Natural killer cell (primary cell): ENCODE measurements at regions not wholly inside any gene's neighbourhood (a gene's known extent, or its start where the extent isn't known, plus 50 kb on each side); places are given as distances from the start of the nearest gene placed in this dataset.

Experiments
- ATAC-seq, 3 donors: fragments of 150-1000 bp in 2 of 3; fragments of 200-7000 bp in 1 of 3; cut with Tn5 transposase; 1 replicate in 1 of 3; 2 replicates in 2 of 3; pipeline ENCODE4 v1.10.0; 2021; ENCODE audit warnings: mild to moderate bottlenecking in 2 of 3, moderate library complexity in 2 of 3
- DNase-seq, 2 donors: peaks; one replicate each; pipeline versions ENCODE4 v3.0.0 to v3.0.0-alpha.2; 2013 to 2021; ENCODE audit warnings: mixed read lengths in 1 of 2
- H3K27ac ChIP-seq: one replicate; pipeline ENCODE4 v1.5.1; 2013; ENCODE audit warnings: mild to moderate bottlenecking, low read length
- H3K27me3 ChIP-seq: one replicate; pipeline ENCODE4 v1.6.1; 2013; ENCODE audit warnings: low read length; ENCODE audit not compliant: control insufficient read depth, insufficient read depth
- H3K36me3 ChIP-seq: one replicate; pipeline ENCODE4 v1.6.1; 2013; ENCODE audit warnings: low read length; ENCODE audit not compliant: control insufficient read depth, insufficient read depth
- H3K4me1 ChIP-seq: one replicate; pipeline ENCODE4 v1.6.1; 2013; ENCODE audit warnings: low read length; ENCODE audit not compliant: control insufficient read depth, insufficient read depth
- H3K4me3 ChIP-seq: one replicate; pipeline ENCODE4 v1.5.1; 2013; ENCODE audit warnings: low read length
- H3K9me3 ChIP-seq: one replicate; pipeline ENCODE4 v1.6.1; 2013; ENCODE audit warnings: low read length; ENCODE audit not compliant: control insufficient read depth, insufficient read depth
- H3K27ac Mint-ChIP-seq, 2 donors: one replicate each; pipeline ENCODE4 v1.8.0; 2022; ENCODE audit warnings: mild to moderate bottlenecking in 2 of 2, mixed read lengths in 2 of 2, moderate library complexity in 1 of 2
- H3K27me3 Mint-ChIP-seq, 2 donors: one replicate each; pipeline ENCODE4 v1.8.0; 2022; ENCODE audit warnings: low read depth in 2 of 2, mixed read lengths in 2 of 2
- H3K36me3 Mint-ChIP-seq: one replicate; pipeline ENCODE4 v1.8.0; 2022; ENCODE audit warnings: mixed read lengths
- H3K4me1 Mint-ChIP-seq, 2 donors: one replicate each; pipeline ENCODE4 v1.8.0; 2022; ENCODE audit warnings: mixed read lengths in 2 of 2
- H3K4me3 Mint-ChIP-seq: one replicate; pipeline ENCODE4 v1.8.0; 2022; ENCODE audit warnings: mild to moderate bottlenecking, moderate library complexity, mixed read lengths
- H3K9me3 Mint-ChIP-seq, 2 donors: one replicate each; pipeline ENCODE4 v1.8.0; 2022; ENCODE audit warnings: mixed read lengths in 2 of 2
- WGBS: methylation state at CpG from one replicate; pipeline ENCODE4 v1.1.7; 2013; ENCODE audit warnings: missing lambda C conversion rate; ENCODE audit not compliant: insufficient coverage; 5-methylcytosine and 5-hydroxymethylcytosine counted together
- intact Hi-C: fragments of 100-400 bp; cut with micrococcal nuclease; formaldehyde crosslinking; loops from one replicate; pipeline ENCODE4 v1.14.2; 2022
- TF ChIP-seq, protein P1 (sequence below): fragments of 200-600 bp; IDR thresholded peaks from one replicate; pipeline ENCODE4 v1.8.0; 2022; ENCODE audit warnings: antibody characterized with exemption

DNA sequence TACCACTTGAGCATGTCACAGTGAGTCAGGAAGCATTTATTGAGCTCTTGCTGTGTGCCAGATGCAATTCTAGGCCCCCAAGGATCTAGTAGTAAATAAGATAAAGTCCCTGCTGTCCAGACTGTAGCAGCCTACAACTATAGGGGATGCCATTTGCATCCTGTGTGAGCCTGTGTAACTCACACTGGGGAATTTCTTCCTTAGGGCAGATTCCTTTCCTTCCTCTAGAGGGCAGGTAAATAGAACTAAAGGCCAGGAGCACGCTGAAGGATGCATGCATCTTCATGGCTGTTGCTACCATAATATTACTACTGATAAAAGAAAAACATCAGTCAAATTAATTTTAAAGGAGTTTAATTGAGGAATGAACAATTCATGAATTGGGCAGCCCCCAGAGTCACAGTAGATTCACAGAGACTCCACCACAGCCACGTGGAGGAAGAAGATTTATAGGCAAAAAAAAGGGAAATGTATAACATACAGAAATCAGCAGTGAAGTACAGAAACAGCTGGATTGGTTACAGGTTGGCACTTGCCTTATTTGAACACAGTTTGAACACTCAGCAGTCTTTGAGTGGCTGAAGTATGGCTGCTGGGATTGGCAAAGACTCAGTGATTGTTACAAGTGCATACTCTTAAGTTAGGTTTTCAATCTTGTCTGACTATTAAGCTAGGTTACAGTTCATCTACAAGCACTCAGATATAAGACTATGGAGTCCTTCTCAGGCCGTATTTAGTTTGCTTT lies 98.9 kb downstream of the ACTL7B start:
- H3K27ac ChIP-seq, result no peak overlapping the region
- peaks cover 6 to 11% of the 10 kb centered on the region in 2 donors for H3K27me3 Mint-ChIP-seq
- intact Hi-C loops, result no loop called here

DNA sequence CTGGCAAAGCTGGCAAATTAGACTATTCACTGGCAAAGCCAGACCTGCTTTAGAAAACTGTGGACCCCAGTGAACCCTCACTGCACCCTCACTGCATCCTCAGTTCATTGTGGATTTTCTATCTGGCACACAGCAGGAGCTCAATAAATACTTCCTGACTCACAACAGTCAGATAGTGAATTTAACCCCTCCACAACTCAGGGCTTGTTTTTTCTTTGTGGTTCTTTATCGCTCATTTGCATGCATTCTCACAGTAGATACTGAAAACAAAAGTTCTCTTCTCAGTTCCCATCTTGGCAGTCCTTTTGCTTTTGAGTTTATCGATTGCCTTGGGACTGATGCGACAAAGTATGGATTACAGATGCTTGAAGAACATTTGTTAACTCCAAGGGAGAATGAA lies 99.8 kb downstream of the ACTL7B start:
- Mint-ChIP-seq H3K9me3 (peaks cover 3 to 7% of the 10 kb centered on the region in 2 donors), H3K27me3 (peaks cover 4 to 11% of the 10 kb centered on the region in 2 donors), H3K36me3 (no peaks in the 10 kb centered on the region), H3K4me3 (no peak overlapping the region), H3K27ac (no peak overlapping the region), H3K4me1 (no peaks in the 10 kb centered on the region)
- intact Hi-C loops, result no loop called here
- no peaks in the 10 kb centered on the region for H3K36me3 ChIP-seq
- H3K27ac ChIP-seq, result no peak overlapping the region
- 97% methylated on average over 3 of the region's 3 CpGs for WGBS
- H3K4me3 ChIP-seq, result no peak overlapping the region
- H3K4me1 ChIP-seq, result no peaks in the 10 kb centered on the region
- ATAC-seq (no peak), DNase-seq (no peak)
- H3K27me3 ChIP-seq, result no peaks in the 10 kb centered on the region
- no peaks in the 10 kb centered on the region for H3K9me3 ChIP-seq
- TF ChIP-seq, protein P1, sequence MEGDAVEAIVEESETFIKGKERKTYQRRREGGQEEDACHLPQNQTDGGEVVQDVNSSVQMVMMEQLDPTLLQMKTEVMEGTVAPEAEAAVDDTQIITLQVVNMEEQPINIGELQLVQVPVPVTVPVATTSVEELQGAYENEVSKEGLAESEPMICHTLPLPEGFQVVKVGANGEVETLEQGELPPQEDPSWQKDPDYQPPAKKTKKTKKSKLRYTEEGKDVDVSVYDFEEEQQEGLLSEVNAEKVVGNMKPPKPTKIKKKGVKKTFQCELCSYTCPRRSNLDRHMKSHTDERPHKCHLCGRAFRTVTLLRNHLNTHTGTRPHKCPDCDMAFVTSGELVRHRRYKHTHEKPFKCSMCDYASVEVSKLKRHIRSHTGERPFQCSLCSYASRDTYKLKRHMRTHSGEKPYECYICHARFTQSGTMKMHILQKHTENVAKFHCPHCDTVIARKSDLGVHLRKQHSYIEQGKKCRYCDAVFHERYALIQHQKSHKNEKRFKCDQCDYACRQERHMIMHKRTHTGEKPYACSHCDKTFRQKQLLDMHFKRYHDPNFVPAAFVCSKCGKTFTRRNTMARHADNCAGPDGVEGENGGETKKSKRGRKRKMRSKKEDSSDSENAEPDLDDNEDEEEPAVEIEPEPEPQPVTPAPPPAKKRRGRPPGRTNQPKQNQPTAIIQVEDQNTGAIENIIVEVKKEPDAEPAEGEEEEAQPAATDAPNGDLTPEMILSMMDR, result no peak

More for the DNA sequence above, 98.9 kb downstream of the ACTL7B start:
- Histone ChIP-seq H3K27me3 (no peaks in the 10 kb centered on the region), H3K9me3 (no peaks in the 10 kb centered on the region), H3K4me1 (no peaks in the 10 kb centered on the region), H3K36me3 (no peaks in the 10 kb centered on the region), H3K4me3 (no peak overlapping the region)
- no peak overlapping the region for H3K4me3 Mint-ChIP-seq
- TF ChIP-seq, protein P1, result no peak
- peaks cover 6 to 8% of the 10 kb centered on the region in 2 donors for H3K4me1 Mint-ChIP-seq
- 46% methylated on average over 2 of the region's 3 CpGs for WGBS
- no peak overlapping the region for H3K27ac Mint-ChIP-seq
- H3K9me3 Mint-ChIP-seq, result peaks cover 3 to 7% of the 10 kb centered on the region in 2 donors
- H3K36me3 Mint-ChIP-seq, result no peaks in the 10 kb centered on the region
- DNase-seq, result no peak
- no peak for ATAC-seq

DNA sequence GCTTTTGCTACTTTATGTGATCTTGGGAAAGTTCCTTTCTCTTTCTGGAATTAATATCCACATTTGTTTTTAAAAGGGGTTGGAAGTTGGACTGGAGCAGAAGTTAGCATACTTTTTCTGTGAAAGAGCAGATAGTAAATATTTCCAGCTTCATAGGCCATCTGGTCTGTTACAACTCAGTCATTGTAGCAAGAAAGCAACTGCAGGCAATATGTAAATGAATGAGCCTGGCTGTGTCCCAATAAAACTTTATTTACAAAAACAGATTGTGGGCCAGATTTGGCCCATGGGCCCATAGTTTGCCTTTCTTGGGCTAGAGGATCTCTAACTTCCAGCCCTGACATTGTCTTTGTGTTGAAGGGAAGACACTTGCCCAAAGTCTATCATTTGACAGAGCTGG lies 104.4 kb downstream of the ACTL7B start:
- Histone ChIP-seq H3K9me3 (no peaks in the 10 kb centered on the region), H3K4me1 (no peaks in the 10 kb centered on the region), H3K36me3 (no peaks in the 10 kb centered on the region), H3K27ac (no peak overlapping the region), H3K4me3 (no peak overlapping the region), H3K27me3 (no peaks in the 10 kb centered on the region)
- no peak for ATAC-seq
- no peak overlapping the region for H3K27ac Mint-ChIP-seq
- TF ChIP-seq, protein P1, result no peak
- H3K27me3 Mint-ChIP-seq, result peaks cover 0 to 5% of the 10 kb centered on the region in 2 donors
- H3K4me1 Mint-ChIP-seq, result no peaks in the 10 kb centered on the region
- no peak overlapping the region for H3K4me3 Mint-ChIP-seq
- H3K36me3 Mint-ChIP-seq, result no peaks in the 10 kb centered on the region
- H3K9me3 Mint-ChIP-seq, result peaks cover 3 to 7% of the 10 kb centered on the region in 2 donors
- DNase-seq, result no peak
- intact Hi-C loops, result no loop called here

DNA sequence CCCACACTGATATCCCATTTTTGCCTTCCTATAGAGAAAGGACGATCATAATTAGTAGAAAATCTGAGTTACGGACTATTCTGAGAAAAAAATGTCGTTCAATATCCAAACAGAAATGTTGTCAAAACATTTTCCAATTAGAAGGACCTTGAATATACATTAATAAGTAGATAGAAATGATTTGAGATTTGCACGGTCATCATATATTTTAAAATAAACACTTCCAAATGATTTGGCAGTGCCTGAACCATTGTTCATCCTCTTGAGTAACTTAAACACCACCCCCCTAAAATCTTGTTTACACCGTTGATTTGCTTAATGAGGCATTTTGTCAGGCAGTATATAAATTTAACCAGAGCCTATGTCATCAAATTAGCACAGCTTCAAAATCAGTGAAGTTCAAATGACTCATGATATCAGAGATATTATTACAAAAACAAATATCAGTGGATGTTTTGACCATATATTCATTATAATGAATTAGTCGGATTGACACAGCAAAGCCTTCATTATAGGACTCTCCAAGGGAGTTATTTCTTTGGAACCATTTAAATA lies 105.0 kb downstream of the ACTL7B start:
- H3K4me1 Mint-ChIP-seq, result no peaks in the 10 kb centered on the region
- intact Hi-C loops, result no loop called here
- H3K27me3 ChIP-seq, result no peaks in the 10 kb centered on the region
- DNase-seq (no peak), ATAC-seq (no peak)
- 50% methylated on average over 2 of the region's 6 CpGs for WGBS
- H3K27ac Mint-ChIP-seq, result no peak overlapping the region
- H3K36me3 ChIP-seq, result no peaks in the 10 kb centered on the region
- no peak overlapping the region for H3K4me3 ChIP-seq
- H3K27ac ChIP-seq, result no peak overlapping the region
- H3K36me3 Mint-ChIP-seq, result no peaks in the 10 kb centered on the region
- H3K27me3 Mint-ChIP-seq, result peaks cover 0 to 5% of the 10 kb centered on the region in 2 donors
- H3K4me3 Mint-ChIP-seq, result no peak overlapping the region
- H3K9me3 Mint-ChIP-seq, result peaks cover 3 to 7% of the 10 kb centered on the region in 2 donors
- H3K4me1 ChIP-seq, result no peaks in the 10 kb centered on the region
- no peaks in the 10 kb centered on the region for H3K9me3 ChIP-seq
- TF ChIP-seq, protein P1, result no peak
